ENCODE measurements at regions not wholly inside any gene's neighbourhood (a gene's known extent, or its start where the extent isn't known, plus 50 kb on each side); places are given as distances from the start of the nearest gene placed in this dataset.

DNA sequence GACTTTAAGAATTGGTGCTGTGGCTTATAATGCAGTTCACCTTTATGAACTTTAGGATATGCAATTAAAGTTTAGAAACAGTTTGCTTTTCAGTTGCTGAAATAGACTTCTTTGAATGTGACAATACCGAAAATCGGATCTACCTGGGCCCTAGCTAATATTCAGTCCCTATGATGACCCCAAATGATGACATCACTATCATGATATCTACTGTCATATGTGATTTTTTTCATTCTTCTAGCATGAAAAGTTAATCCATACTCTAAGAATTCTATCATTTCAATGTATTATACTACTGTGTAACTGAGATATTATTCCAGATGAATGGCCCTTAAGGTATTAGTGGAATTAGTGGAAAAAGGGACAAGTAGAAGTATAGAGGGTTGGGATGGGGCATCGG is 487.2 kb upstream of the TUSC1 start:
- no peaks in the 10 kb centered on the region for H3K4me1 Mint-ChIP-seq
- H3K4me3 Mint-ChIP-seq = no peak overlapping the region
- H3K27ac Mint-ChIP-seq = no peak overlapping the region
- no peaks in the 10 kb centered on the region for H3K27me3 Mint-ChIP-seq
- H3K36me3 Mint-ChIP-seq (ENCODE audit: low read depth) = no peaks in the 10 kb centered on the region
- no peak for DNase-seq
- ChIA-PET CTCF (no interaction called here), POLR2A (no interaction called here)
- H3K9me3 Mint-ChIP-seq = no peaks in the 10 kb centered on the region

GRCh38 chr9:26163931-26164330 is 485.7 kb upstream of the TUSC1 start:
- Mint-ChIP-seq H3K36me3 (ENCODE audit: low read depth) (no peaks in the 10 kb centered on the region), H3K4me1 (no peaks in the 10 kb centered on the region), H3K9me3 (peaks cover 6% of the 10 kb centered on the region), H3K4me3 (no peak overlapping the region), H3K27me3 (no peaks in the 10 kb centered on the region), H3K27ac (no peak overlapping the region)
- ChIA-PET CTCF (no interaction called here), POLR2A (no interaction called here)
- DNase-seq = no peak

DNA sequence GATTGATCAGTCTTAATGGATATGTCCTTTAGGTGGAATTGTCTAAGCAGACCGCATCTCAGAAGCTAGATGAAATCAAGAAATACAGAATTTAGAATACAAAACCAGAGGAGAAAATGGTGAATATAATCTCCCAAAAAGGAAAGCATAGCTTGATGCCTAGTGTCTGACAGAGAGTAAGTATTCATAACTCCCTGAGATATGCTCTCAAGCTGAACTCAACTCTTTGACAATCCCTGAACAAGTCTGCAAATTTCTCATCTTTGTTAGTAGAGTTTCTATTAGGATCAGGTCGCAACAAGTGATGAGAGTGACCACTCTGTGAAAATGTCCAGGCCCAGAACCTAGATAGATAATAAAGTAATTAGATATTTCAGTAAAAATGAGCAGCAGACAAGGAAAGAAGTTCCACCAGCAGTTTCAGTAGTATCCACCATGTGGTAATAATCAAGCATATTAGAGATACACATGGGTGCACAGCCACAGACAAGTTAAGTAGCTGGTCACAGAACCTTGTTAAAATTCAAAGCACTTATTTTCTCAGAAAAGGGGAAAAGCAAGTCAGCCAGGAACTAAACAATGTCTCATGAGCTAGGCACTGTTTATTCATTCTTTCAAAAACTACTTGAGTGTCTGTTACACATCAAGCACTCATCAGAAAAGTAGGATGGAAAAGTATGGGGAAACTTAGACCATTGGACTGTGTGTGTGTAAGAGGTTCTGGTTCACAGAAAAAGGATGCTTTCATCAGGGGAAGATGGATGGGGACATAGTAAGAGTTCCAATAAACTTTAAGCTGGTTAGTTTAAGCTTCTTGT is 481.5 kb upstream of the TUSC1 start:
- Mint-ChIP-seq H3K27ac (no peak overlapping the region), H3K4me3 (no peak overlapping the region), H3K27me3 (no peaks in the 10 kb centered on the region), H3K9me3 (peaks cover 11% of the 10 kb centered on the region), H3K4me1 (no peaks in the 10 kb centered on the region), H3K36me3 (ENCODE audit: low read depth) (no peaks in the 10 kb centered on the region)
- CTCF ChIA-PET = no interaction called here
- POLR2A ChIA-PET = no interaction called here
- no peak for DNase-seq

- Mint-ChIP-seq H3K27ac (no peak overlapping the region), H3K36me3 (ENCODE audit: low read depth) (no peaks in the 10 kb centered on the region), H3K9me3 (peaks cover 11% of the 10 kb centered on the region), H3K27me3 (no peaks in the 10 kb centered on the region), H3K4me1 (no peaks in the 10 kb centered on the region), H3K4me3 (no peak overlapping the region)
- ChIA-PET POLR2A (no interaction called here), CTCF (no interaction called here)
- DNase-seq = no peak
These were observed 480.4 kb upstream of the TUSC1 start for GRCh38 chr9:26158631-26159150.

DNA sequence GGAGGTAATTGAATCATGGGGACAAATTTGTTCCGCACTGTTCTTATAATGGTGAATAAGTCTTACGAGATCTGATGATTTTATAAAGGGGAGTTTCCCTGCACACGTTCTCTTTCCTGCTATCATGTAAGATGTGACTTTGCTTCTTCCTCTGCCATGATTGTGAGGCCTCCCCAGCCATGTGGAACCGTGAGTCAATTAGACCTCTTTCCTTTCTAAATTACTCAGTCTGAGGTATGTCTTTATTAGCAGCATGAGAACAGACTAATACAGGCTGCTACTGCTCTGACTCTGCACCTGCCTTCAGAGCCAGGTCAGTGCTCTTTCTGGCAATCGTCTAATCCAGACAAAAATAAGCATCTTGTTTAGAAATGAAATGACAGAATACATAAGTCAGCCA is 479.2 kb upstream of the TUSC1 start:
- Mint-ChIP-seq H3K36me3 (ENCODE audit: low read depth) (no peaks in the 10 kb centered on the region), H3K27ac (no peak overlapping the region), H3K9me3 (peaks cover 12% of the 10 kb centered on the region)

GRCh38 chr9:26152350-26152749 is 474.1 kb upstream of the TUSC1 start:
- no peaks in the 10 kb centered on the region for H3K4me1 Mint-ChIP-seq
- no peaks in the 10 kb centered on the region for H3K27me3 Mint-ChIP-seq
- POLR2A ChIA-PET = no interaction called here
- H3K27ac Mint-ChIP-seq = no peak overlapping the region
- CTCF ChIA-PET = no interaction called here
- H3K9me3 Mint-ChIP-seq = peaks cover 5% of the 10 kb centered on the region
- DNase-seq = no peak
- no peak overlapping the region for H3K4me3 Mint-ChIP-seq
- H3K36me3 Mint-ChIP-seq (ENCODE audit: low read depth) = no peaks in the 10 kb centered on the region

More for the DNA sequence above, 479.2 kb upstream of the TUSC1 start:
- Mint-ChIP-seq H3K27me3 (no peaks in the 10 kb centered on the region), H3K4me3 (no peak overlapping the region), H3K4me1 (no peaks in the 10 kb centered on the region)
- DNase-seq = no peak
- ChIA-PET POLR2A (no interaction called here), CTCF (no interaction called here)

- no peaks in the 10 kb centered on the region for H3K4me1 Mint-ChIP-seq
- no peaks in the 10 kb centered on the region for H3K36me3 Mint-ChIP-seq (ENCODE audit: low read depth)
- CTCF ChIA-PET = no interaction called here
- H3K9me3 Mint-ChIP-seq = peaks cover 5% of the 10 kb centered on the region
- no peak overlapping the region for H3K27ac Mint-ChIP-seq
- no peaks in the 10 kb centered on the region for H3K27me3 Mint-ChIP-seq
- no peak overlapping the region for H3K4me3 Mint-ChIP-seq
- DNase-seq = no peak
- POLR2A ChIA-PET = no interaction called here
These were observed 469.9 kb upstream of the TUSC1 start for GRCh38 chr9:26148128-26148527.

DNA sequence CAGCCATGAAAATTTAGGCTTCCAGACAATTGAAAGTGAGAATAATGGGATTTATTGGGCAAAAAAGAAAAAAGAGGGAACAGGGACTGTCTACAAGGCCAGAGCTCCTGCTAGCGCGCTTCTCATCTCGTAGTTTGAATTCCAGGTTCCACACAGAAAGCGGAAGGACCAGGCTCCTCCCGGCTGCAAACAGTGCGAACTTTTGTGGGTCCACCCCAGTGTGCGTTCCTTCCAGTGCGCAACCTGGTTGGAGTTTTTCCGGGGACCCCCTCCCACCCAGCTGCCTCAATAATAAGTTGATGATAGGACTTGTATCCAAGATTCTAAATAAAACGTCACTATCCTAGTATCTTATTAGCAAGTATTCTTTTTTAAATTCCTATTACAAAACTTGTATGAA is 467.7 kb upstream of the TUSC1 start:
- POLR2A ChIA-PET = no interaction called here
- H3K4me1 Mint-ChIP-seq = no peaks in the 10 kb centered on the region
- H3K9me3 Mint-ChIP-seq = peaks cover 15% of the 10 kb centered on the region
- DNase-seq = no peak
- no peaks in the 10 kb centered on the region for H3K27me3 Mint-ChIP-seq
- H3K4me3 Mint-ChIP-seq = no peak overlapping the region
- CTCF ChIA-PET = no interaction called here
- no peaks in the 10 kb centered on the region for H3K36me3 Mint-ChIP-seq (ENCODE audit: low read depth)
- H3K27ac Mint-ChIP-seq = no peak overlapping the region

DNA sequence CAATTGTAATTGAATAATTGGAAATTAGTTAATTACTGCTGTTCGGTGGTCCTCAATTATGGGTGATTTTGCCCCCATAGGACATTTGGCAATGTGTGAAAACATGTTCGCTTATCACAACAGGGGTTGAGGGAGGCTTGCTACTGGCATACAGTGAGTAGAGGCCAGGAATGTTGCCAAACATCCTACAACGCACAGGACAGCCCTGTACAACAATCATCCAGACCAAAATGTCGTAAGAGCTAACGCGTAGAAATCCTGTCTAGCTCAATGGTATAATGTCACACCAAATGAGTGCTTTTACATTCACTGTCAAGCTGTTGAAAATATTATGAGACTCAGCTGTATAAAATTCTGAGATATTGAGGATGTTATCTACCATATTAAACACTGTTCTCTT is 464.4 kb upstream of the TUSC1 start:
- CTCF ChIA-PET = no interaction called here
- H3K4me1 Mint-ChIP-seq = no peaks in the 10 kb centered on the region
- peaks cover 13% of the 10 kb centered on the region for H3K9me3 Mint-ChIP-seq
- no peaks in the 10 kb centered on the region for H3K36me3 Mint-ChIP-seq (ENCODE audit: low read depth)
- H3K4me3 Mint-ChIP-seq = no peak overlapping the region
- POLR2A ChIA-PET = no interaction called here
- H3K27ac Mint-ChIP-seq = no peak overlapping the region
- no peak for DNase-seq
- no peaks in the 10 kb centered on the region for H3K27me3 Mint-ChIP-seq

DNA sequence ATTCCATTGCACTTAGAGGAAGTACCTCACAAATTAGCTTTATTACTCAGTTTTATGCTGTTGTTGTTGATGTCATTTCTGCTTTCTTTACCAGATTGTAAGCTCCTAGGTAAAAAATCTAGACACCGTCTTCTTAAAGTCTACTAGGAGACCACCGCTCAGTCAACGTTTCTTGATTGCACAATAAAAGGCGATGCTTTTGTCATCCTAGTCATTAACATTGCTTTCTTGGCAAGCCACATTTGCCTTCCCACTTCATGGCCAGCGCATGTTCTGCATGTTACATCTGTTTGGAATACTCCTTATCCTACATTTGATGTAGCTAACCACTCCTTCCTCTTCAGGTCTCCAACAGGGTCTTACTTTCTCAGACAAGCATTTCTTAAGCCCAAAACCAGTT is 464.0 kb upstream of the TUSC1 start:
- Mint-ChIP-seq H3K27ac (no peak overlapping the region), H3K4me1 (no peaks in the 10 kb centered on the region), H3K36me3 (ENCODE audit: low read depth) (no peaks in the 10 kb centered on the region), H3K27me3 (no peaks in the 10 kb centered on the region), H3K9me3 (peaks cover 13% of the 10 kb centered on the region), H3K4me3 (no peak overlapping the region)
- CTCF ChIA-PET = no interaction called here
- POLR2A ChIA-PET = no interaction called here
- no peak for DNase-seq

DNA sequence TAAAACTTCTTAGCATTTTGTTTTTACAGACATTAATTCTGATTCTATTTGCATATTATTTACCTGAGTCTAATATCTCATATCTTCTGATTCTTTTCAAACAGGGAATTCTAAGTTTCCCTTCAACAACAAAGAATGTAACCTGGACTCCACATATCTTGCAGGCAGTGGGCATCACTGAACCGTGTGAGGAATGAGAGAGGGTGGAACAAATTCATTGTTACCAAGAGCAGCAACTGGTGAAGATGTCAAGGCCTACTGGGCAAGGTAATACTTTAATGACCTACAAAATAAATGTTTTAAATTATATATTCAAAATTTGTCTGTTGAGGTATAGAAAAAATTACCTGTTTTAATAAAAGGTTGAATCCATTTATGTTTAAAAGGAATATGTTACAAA is 455.3 kb upstream of the TUSC1 start:
- Mint-ChIP-seq H3K36me3 (ENCODE audit: low read depth) (no peaks in the 10 kb centered on the region), H3K9me3 (no peaks in the 10 kb centered on the region), H3K4me3 (no peak overlapping the region), H3K27ac (no peak overlapping the region), H3K27me3 (no peaks in the 10 kb centered on the region), H3K4me1 (no peaks in the 10 kb centered on the region)
- no peak for DNase-seq
- ChIA-PET POLR2A (no interaction called here), CTCF (no interaction called here)

- Mint-ChIP-seq H3K4me1 (no peaks in the 10 kb centered on the region), H3K36me3 (ENCODE audit: low read depth) (no peaks in the 10 kb centered on the region), H3K27me3 (no peaks in the 10 kb centered on the region), H3K4me3 (no peak overlapping the region), H3K27ac (no peak overlapping the region), H3K9me3 (no peaks in the 10 kb centered on the region)
- POLR2A ChIA-PET = no interaction called here
- DNase-seq = no peak
- CTCF ChIA-PET = no interaction called here
These were observed 454.6 kb upstream of the TUSC1 start for GRCh38 chr9:26132746-26133312.

DNA sequence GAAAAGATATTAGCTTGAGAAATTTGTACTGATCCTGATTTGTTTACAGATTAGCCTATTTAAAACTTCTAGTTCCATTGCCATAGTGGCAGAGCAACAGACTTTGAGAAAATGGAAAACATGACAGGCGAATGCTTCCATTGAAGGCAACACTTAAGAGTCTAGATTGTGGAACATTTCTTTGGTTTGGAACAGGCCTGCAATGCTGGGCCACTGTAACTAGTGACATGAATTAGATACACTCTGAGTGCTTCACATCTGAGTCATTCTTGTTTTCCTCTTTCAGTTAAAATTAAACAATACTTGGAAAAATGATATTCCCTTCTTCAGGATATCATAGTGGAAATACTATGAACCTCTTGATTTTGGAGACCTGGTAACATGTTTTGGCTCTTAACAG is 453.6 kb upstream of the TUSC1 start:
- POLR2A ChIA-PET = no interaction called here
- CTCF ChIA-PET = no interaction called here
- H3K27ac Mint-ChIP-seq = no peak overlapping the region

DNA sequence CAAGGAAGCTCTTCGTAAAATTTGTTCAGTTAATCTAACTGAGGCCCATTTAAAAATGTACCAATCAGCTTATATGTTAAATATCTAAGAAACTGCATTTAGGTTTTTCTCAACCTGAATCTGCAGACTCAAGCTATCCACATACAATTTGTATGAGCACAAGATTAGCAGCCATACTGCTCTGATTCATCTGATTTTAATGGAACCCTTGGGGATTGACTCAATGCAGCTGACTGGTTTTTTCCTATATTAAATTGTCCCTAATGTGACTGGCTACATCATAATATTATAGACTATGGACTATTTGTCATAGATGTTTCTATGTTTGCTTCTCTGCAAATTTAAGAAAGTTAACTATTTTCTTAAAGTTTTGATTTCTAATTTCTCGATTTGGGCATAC is 451.0 kb upstream of the TUSC1 start:
- CTCF ChIA-PET = no interaction called here
- no peaks in the 10 kb centered on the region for H3K4me1 Mint-ChIP-seq
- H3K27me3 Mint-ChIP-seq = no peaks in the 10 kb centered on the region
- H3K27ac Mint-ChIP-seq = no peak overlapping the region
- DNase-seq = no peak
- no peak overlapping the region for H3K4me3 Mint-ChIP-seq
- peaks cover 4% of the 10 kb centered on the region for H3K9me3 Mint-ChIP-seq
- H3K36me3 Mint-ChIP-seq (ENCODE audit: low read depth) = no peaks in the 10 kb centered on the region
- POLR2A ChIA-PET = no interaction called here

More for the DNA sequence above, 453.6 kb upstream of the TUSC1 start:
- no peak for DNase-seq
- H3K27me3 Mint-ChIP-seq = no peaks in the 10 kb centered on the region
- H3K4me1 Mint-ChIP-seq = no peaks in the 10 kb centered on the region
- no peak overlapping the region for H3K4me3 Mint-ChIP-seq
- no peaks in the 10 kb centered on the region for H3K9me3 Mint-ChIP-seq
- H3K36me3 Mint-ChIP-seq (ENCODE audit: low read depth) = no peaks in the 10 kb centered on the region

Data from activated CD4-positive, alpha-beta memory T cell treated with anti-CD3 and anti-CD28 coated beads, Interleukin-2, amount 10 ng/mL, durations not matched to agents 7 days and 5 days (primary cell).